GM12864 (cell line): ENCODE measurements at regions not wholly inside any gene's neighbourhood (a gene's known extent, or its start where the extent isn't known, plus 50 kb on each side); places are given as distances from the start of the nearest gene placed in this dataset.

Experiments used
- DNase-seq: peaks from one replicate; pipeline ENCODE4 v3.0.0-alpha.2; 2011; ENCODE audit warnings: low read depth
- H3K4me3 ChIP-seq: 2 replicates; pipeline ENCODE4 v1.5.1; 2011; ENCODE audit warnings: mild to moderate bottlenecking, low read depth, low read length, control low read depth
- TF ChIP-seq, protein P1 (sequence below): IDR thresholded peaks from 2 replicates; pipeline ENCODE4 v1.5.1; 2011; ENCODE audit warnings: low read depth, mild to moderate bottlenecking, moderate library complexity, low read length, control low read depth, inconsistent platforms; ENCODE audit errors: missing control alignments

DNA sequence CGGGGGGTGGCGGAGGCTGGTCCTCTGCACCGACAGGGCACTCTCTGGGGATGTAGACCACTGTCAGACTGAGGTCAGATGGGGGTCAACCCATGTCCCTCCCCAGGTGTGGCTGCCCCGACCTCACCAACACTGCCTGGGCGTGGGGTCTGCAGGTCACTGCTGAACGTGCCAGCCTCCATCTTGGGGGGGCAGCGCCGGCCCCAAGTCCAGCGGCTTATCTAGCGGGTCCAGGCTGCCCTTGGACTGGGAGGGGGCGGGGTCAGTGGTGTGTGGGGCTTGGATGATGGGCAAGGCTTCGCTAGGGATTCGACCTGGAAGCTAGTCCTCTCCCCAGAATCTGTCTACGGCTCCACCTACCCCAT lies 178.2 kb downstream of the IGLL1 start:
- TF ChIP-seq, protein P1, sequence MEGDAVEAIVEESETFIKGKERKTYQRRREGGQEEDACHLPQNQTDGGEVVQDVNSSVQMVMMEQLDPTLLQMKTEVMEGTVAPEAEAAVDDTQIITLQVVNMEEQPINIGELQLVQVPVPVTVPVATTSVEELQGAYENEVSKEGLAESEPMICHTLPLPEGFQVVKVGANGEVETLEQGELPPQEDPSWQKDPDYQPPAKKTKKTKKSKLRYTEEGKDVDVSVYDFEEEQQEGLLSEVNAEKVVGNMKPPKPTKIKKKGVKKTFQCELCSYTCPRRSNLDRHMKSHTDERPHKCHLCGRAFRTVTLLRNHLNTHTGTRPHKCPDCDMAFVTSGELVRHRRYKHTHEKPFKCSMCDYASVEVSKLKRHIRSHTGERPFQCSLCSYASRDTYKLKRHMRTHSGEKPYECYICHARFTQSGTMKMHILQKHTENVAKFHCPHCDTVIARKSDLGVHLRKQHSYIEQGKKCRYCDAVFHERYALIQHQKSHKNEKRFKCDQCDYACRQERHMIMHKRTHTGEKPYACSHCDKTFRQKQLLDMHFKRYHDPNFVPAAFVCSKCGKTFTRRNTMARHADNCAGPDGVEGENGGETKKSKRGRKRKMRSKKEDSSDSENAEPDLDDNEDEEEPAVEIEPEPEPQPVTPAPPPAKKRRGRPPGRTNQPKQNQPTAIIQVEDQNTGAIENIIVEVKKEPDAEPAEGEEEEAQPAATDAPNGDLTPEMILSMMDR, result no peak
- DNase-seq, result no peak
- no peak overlapping the region for H3K4me3 ChIP-seq

DNA sequence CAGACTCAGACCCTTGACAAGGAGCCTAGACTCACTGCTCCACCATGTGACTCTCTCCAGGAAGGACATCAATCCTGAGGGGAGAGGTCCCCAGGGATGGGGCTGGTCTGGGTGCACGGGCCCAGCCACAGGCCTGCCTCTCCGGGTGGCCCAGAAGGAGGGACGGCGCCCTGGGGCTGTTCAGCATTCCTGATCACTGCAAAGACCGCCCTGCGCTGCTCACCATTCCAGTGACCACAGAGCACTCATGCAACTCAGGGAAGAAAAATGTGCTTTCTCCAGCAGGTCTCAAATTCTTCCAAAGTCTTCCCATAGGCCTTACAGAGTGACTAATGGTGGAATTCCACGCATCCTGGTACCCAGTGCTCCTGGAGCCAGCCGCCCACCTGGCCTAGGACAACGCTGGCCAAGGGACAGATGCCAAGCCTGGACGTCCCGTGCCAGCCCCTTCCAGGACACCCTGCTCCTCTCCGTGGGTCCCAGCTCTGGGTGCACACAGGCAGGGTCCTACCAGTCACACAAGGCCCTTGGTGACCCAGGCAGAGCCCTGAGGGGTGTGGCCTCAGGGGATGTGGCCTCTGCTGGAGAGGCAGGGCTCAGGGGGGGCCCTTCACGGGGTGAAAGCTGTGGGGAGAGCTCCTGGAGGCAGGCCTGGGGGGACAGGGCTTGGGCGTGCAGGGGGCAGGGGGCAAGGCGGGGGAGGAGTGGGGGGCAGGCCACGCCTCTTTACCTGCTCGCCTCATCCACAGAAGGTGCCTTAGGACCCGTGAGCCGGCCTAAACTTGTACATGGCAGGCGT lies 178.8 kb downstream of the IGLL1 start:
- no peak for DNase-seq
- no peak overlapping the region for H3K4me3 ChIP-seq
- TF ChIP-seq, protein P1, result no peak

DNA sequence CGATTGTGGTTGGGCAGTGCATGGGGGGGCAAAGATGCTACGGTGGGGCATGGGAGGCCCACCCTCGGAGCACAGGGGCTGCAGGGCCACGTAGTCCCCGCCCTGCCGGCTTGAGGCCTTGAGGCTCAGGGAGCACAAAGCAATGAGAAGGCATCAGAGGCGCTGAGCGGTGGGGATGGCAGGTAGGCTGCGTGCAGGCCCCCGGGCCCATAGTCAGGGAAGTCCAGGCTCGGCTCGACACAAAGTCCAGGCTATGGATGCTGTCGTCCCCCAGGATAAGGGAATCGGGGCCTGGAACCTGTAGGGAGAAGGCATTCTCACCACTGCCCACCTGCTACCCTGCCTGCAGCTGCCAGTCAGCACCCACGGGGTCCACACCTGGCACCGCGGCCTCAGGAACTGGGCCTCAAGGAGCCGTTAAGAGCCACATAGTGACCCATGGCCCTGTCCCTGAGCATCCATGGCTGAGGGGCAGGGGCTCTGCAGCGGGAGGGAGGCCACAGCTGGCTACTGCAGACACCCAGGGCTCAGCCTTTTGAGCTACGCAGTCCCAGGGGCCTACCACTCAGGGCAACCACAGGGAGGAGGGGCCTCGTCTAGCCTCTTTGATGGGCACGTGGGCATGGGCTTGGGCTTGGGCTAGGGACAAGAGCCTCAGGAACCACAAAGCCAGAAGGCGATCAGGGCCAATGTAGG lies 179.7 kb downstream of the IGLL1 start:
- no peak for DNase-seq

DNA sequence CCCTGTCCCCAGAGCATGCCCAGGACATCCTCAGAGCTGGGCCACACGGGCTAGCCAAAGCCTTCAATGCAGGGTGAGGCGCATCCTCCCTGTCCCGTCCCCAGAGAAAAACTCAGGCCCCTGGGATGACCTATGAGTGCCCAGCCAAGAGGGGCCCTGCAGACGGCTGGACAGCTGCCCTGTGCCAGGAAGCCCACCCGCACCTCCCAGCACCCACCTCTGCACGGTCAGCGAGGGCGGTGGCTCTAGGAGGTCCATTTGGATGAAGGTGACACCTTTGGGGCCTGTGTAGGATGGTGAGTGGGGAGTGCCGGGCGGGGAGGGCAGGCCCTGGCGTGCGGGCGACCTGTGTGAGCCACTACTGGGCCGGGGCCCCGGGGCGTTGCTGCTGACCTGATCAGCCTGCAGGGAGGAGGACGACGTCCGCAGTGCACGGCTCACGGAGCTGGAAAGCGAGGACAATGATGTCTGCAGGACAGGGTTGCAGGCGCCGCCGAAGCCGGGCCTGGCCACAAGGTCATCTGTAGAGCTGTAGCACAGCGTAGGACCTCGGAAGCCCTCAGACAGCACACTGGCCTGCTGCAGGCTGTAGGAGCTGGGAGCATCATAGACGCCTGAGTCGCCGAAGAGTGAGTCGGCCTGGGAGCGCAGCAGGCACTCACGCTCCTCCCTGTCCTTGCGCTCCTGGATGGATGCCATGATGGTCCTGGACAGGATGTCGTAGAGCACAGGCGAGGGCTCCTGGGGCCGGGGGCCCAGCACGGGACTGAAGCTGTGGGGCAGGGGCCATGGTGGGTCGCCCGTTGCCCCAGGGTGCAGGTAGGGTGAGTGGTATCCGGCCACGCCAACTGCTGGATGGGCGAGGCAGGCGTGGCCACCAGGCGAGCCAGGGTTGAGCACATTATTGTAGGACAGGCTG lies 180.5 kb downstream of the IGLL1 start:
- TF ChIP-seq, protein P1, result no peak

More for the DNA sequence above, 179.7 kb downstream of the IGLL1 start:
- TF ChIP-seq, protein P1, result no peak
- no peak overlapping the region for H3K4me3 ChIP-seq

DNA sequence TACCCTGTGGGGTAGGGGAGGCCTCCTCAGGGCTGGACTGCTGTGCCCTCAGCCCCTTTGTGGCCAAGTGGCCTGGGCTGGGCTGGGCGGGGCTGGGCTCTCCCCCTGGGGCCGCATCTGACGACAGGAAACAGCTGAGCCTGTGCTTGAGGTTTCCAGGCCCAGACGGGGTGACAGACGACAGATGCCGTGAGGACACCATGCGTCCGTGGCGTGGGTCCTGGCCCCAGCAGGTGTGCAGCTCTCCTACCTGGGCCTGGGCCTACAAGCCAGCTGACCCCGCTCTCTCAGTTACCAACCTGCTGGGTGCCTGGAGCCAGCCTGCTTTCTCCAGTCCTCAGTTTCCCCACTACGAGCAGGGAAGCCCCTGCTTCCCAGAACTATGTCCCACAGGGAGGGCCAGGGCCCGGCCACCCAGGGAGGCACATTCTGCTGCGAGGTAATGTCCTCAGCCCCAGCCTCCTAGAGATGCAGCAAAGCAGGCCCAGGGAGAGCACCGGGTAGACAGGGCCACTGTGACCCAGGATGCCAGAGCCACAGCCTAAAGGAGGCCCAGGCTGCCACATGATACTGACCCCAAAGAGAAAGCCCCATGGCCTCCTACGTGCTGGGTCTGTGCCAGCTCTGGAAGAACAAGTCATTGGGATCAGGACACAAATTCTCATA lies 181.3 kb downstream of the IGLL1 start:
- H3K4me3 ChIP-seq, result no peak overlapping the region
- DNase-seq, result no peak
- TF ChIP-seq, protein P1, result no peak

More for the DNA sequence above, 180.5 kb downstream of the IGLL1 start:
- no peak for DNase-seq
- no peak overlapping the region for H3K4me3 ChIP-seq
